ENCODE measurements at regions not wholly inside any gene's neighbourhood (a gene's known extent, or its start where the extent isn't known, plus 50 kb on each side); places are given as distances from the start of the nearest gene placed in this dataset.

GRCh38 chr9:11348366-11348765, 735.6 kb upstream of the PTPRD start:
- TF ChIP-seq CTCF (IDR thresholded peaks at IDR 0.05) (no peak), POLR2A (IDR thresholded peaks at IDR 0.05) (no peak)
